Endodermal cell (in vitro differentiated cells): ENCODE measurements at regions not wholly inside any gene's neighbourhood (a gene's known extent, or its start where the extent isn't known, plus 50 kb on each side); places are given as distances from the start of the nearest gene placed in this dataset.

Source experiments
- DNase-seq: peaks from one replicate; pipeline ENCODE4 v3.0.0-alpha.2; 2017
- H3K27ac ChIP-seq: 2 replicates; pipeline ENCODE4 v1.5.1; 2013; ENCODE audit warnings: mild to moderate bottlenecking, low read depth, low read length, moderate library complexity
- H3K27me3 ChIP-seq: 2 replicates; pipeline ENCODE4 v1.6.1; 2013; ENCODE audit warnings: mild to moderate bottlenecking, low read length, moderate library complexity; ENCODE audit not compliant: insufficient read depth, control insufficient read depth, poor library complexity, severe bottlenecking
- H3K36me3 ChIP-seq: 2 replicates; pipeline ENCODE4 v1.7.0; 2013; ENCODE audit warnings: mild to moderate bottlenecking, low read length, moderate library complexity; ENCODE audit not compliant: control insufficient read depth, insufficient read depth
- H3K4me1 ChIP-seq: one replicate; pipeline ENCODE4 v1.7.0; 2013; ENCODE audit warnings: low read length; ENCODE audit not compliant: control insufficient read depth, insufficient read depth
- H3K4me3 ChIP-seq: 2 replicates; pipeline ENCODE4 v1.5.1; 2013; ENCODE audit warnings: mild to moderate bottlenecking, low read length, moderate library complexity
- H3K9ac ChIP-seq: 2 replicates; pipeline ENCODE4 v1.6.1; 2013; ENCODE audit warnings: mild to moderate bottlenecking, low read length, moderate library complexity; ENCODE audit not compliant: poor library complexity, severe bottlenecking; ENCODE audit errors: extremely low read depth
- H3K9me3 ChIP-seq: 2 replicates; pipeline ENCODE4 v1.6.1; 2013; ENCODE audit warnings: mild to moderate bottlenecking, low read length, moderate library complexity; ENCODE audit not compliant: control insufficient read depth
- H3K27ac Mint-ChIP-seq: 2 replicates; pipeline ENCODE4 v1.8.0; 2020; ENCODE audit warnings: mixed read lengths
- H3K27me3 Mint-ChIP-seq: 2 replicates; pipeline ENCODE4 v1.8.0; 2021; ENCODE audit warnings: mild to moderate bottlenecking, mixed read lengths; ENCODE audit not compliant: insufficient read depth
- H3K36me3 Mint-ChIP-seq: 2 replicates; pipeline ENCODE4 v1.8.0; 2020; ENCODE audit warnings: low read depth, mixed read lengths
- H3K4me1 Mint-ChIP-seq: 2 replicates; pipeline ENCODE4 v1.8.0; 2020; ENCODE audit warnings: mixed read lengths
- H3K4me3 Mint-ChIP-seq: 2 replicates; pipeline ENCODE4 v1.8.0; 2020; ENCODE audit warnings: mild to moderate bottlenecking, moderate library complexity, mixed read lengths
- H3K9me3 Mint-ChIP-seq: 2 replicates; pipeline ENCODE4 v1.8.0; 2020; ENCODE audit warnings: mild to moderate bottlenecking, mixed read lengths
- WGBS, 2 experiments: methylation state at CpG; one replicate each; pipeline versions ENCODE4 v1.1.5 to v1.1.7; 2013; ENCODE audit warnings: missing lambda C conversion rate in 2 of 2, mixed read lengths in 1 of 2; ENCODE audit not compliant: insufficient coverage in 1 of 2, insufficient read length in 1 of 2; 5-methylcytosine and 5-hydroxymethylcytosine counted together
- TF ChIP-seq, protein P1 (sequence below): fragments of 200-600 bp; sonication (generic); conservative IDR thresholded peaks from 2 replicates; pipeline ENCODE4 v1.5.0; 2021; ENCODE audit warnings: antibody characterized with exemption, mild to moderate bottlenecking

- no peaks in the 10 kb centered on the region for H3K36me3 ChIP-seq
- no peaks in the 10 kb centered on the region for H3K36me3 Mint-ChIP-seq
- no peak overlapping the region for H3K27ac Mint-ChIP-seq
- TF ChIP-seq, protein P1, sequence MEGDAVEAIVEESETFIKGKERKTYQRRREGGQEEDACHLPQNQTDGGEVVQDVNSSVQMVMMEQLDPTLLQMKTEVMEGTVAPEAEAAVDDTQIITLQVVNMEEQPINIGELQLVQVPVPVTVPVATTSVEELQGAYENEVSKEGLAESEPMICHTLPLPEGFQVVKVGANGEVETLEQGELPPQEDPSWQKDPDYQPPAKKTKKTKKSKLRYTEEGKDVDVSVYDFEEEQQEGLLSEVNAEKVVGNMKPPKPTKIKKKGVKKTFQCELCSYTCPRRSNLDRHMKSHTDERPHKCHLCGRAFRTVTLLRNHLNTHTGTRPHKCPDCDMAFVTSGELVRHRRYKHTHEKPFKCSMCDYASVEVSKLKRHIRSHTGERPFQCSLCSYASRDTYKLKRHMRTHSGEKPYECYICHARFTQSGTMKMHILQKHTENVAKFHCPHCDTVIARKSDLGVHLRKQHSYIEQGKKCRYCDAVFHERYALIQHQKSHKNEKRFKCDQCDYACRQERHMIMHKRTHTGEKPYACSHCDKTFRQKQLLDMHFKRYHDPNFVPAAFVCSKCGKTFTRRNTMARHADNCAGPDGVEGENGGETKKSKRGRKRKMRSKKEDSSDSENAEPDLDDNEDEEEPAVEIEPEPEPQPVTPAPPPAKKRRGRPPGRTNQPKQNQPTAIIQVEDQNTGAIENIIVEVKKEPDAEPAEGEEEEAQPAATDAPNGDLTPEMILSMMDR, result no peak
- H3K27me3 ChIP-seq, result no peaks in the 10 kb centered on the region
- peaks cover 8% of the 10 kb centered on the region for H3K4me1 Mint-ChIP-seq
- H3K27ac ChIP-seq, result no peak overlapping the region
- H3K4me3 Mint-ChIP-seq, result no peak overlapping the region
- H3K4me1 ChIP-seq, result peaks cover 3% of the 10 kb centered on the region
- no peaks in the 10 kb centered on the region for H3K27me3 Mint-ChIP-seq
- WGBS, 2 experiments, result 86% methylated on average over 1 of the region's 1 CpG; no CpG with 5 or more reads in 1 of the 2 experiments
- no peak overlapping the region for H3K9ac ChIP-seq
- no peaks in the 10 kb centered on the region for H3K9me3 ChIP-seq
- no peak for DNase-seq
- no peaks in the 10 kb centered on the region for H3K9me3 Mint-ChIP-seq
- no peak overlapping the region for H3K4me3 ChIP-seq
Observed at GRCh38 chr12:90174198-90174510, 465.5 kb upstream of the ATP2B1 start.

- TF ChIP-seq, protein P1, result no peak
- Mint-ChIP-seq H3K27ac (no peak overlapping the region), H3K9me3 (no peaks in the 10 kb centered on the region), H3K36me3 (no peaks in the 10 kb centered on the region), H3K4me3 (no peak overlapping the region), H3K4me1 (peaks cover 8% of the 10 kb centered on the region), H3K27me3 (no peaks in the 10 kb centered on the region)
- no peak overlapping the region for H3K9ac ChIP-seq
- H3K27me3 ChIP-seq, result no peaks in the 10 kb centered on the region
- no peaks in the 10 kb centered on the region for H3K9me3 ChIP-seq
- no peak for DNase-seq
- H3K4me3 ChIP-seq, result no peak overlapping the region
- no peaks in the 10 kb centered on the region for H3K36me3 ChIP-seq
- WGBS, 2 experiments, result 93% methylated on average over 2 of the region's 2 CpGs; no CpG with 5 or more reads in 1 of the 2 experiments
- peaks cover 3% of the 10 kb centered on the region for H3K4me1 ChIP-seq
- no peak overlapping the region for H3K27ac ChIP-seq
Observed at GRCh38 chr12:90173499-90174197, 465.0 kb upstream of the ATP2B1 start.

GRCh38 chr12:90172524-90172923 is 463.9 kb upstream of the ATP2B1 start:
- H3K4me3 ChIP-seq, result no peak overlapping the region
- TF ChIP-seq, protein P1, result no peak
- H3K27ac ChIP-seq, result no peak overlapping the region
- H3K27ac Mint-ChIP-seq, result no peak overlapping the region
- no peaks in the 10 kb centered on the region for H3K27me3 ChIP-seq
- H3K27me3 Mint-ChIP-seq, result no peaks in the 10 kb centered on the region
- H3K36me3 Mint-ChIP-seq, result no peaks in the 10 kb centered on the region
- 93 to 100% methylated on average over 2 to 3 of the region's 3 CpGs for WGBS, 2 experiments
- no peak overlapping the region for H3K4me3 Mint-ChIP-seq
- H3K9me3 ChIP-seq, result no peaks in the 10 kb centered on the region
- no peak overlapping the region for H3K9ac ChIP-seq
- no peaks in the 10 kb centered on the region for H3K36me3 ChIP-seq
- peaks cover 6% of the 10 kb centered on the region for H3K4me1 ChIP-seq
- no peak for DNase-seq
- peaks cover 19% of the 10 kb centered on the region for H3K4me1 Mint-ChIP-seq
- H3K9me3 Mint-ChIP-seq, result no peaks in the 10 kb centered on the region
